Karpas-422 (cell line): ENCODE measurements at regions not wholly inside any gene's neighbourhood (a gene's known extent, or its start where the extent isn't known, plus 50 kb on each side); places are given as distances from the start of the nearest gene placed in this dataset.

Source experiments
- DNase-seq: peaks from one replicate; pipeline ENCODE4 v3.0.0-alpha.2; 2015
- H2AFZ ChIP-seq: fragments of 200-600 bp; sonication (generic); 2 replicates; pipeline ENCODE4 v1.6.1; 2014; ENCODE audit warnings: antibody characterized with exemption, low read length, mixed read lengths
- H3K27ac ChIP-seq: fragments of 200-600 bp; sonication (generic); 2 replicates; pipeline ENCODE4 v1.5.1; 2014; ENCODE audit warnings: mild to moderate bottlenecking, low read length, moderate library complexity
- H3K27me3 ChIP-seq: fragments of 200-600 bp; sonication (generic); 2 replicates; pipeline ENCODE4 v1.6.1; 2014; ENCODE audit warnings: low read length, mixed read lengths
- H3K36me3 ChIP-seq: fragments of 200-600 bp; sonication (generic); 2 replicates; pipeline ENCODE4 v1.6.1; 2014; ENCODE audit warnings: low read length, mixed read lengths; ENCODE audit not compliant: insufficient read depth
- H3K4me1 ChIP-seq: fragments of 200-600 bp; sonication (generic); 2 replicates; pipeline ENCODE4 v1.6.1; 2014; ENCODE audit warnings: mild to moderate bottlenecking, low read length, mixed read lengths
- H3K4me2 ChIP-seq: fragments of 200-600 bp; sonication (generic); 2 replicates; pipeline ENCODE4 v1.6.1; 2014; ENCODE audit warnings: low read length, low read depth, mild to moderate bottlenecking; ENCODE audit not compliant: poor library complexity, severe bottlenecking
- H3K4me3 ChIP-seq: fragments of 200-600 bp; sonication (generic); 2 replicates; pipeline ENCODE4 v1.5.1; 2014; ENCODE audit warnings: mild to moderate bottlenecking, antibody characterized with exemption, low read length, mixed read lengths
- H3K79me2 ChIP-seq: fragments of 200-600 bp; sonication (generic); 2 replicates; pipeline ENCODE4 v1.6.1; 2014; ENCODE audit warnings: mild to moderate bottlenecking, low read length, mixed read lengths
- H3K9ac ChIP-seq: fragments of 200-600 bp; sonication (generic); 2 replicates; pipeline ENCODE4 v1.6.0; 2014; ENCODE audit warnings: low read length
- H3K9me2 ChIP-seq: fragments of 200-600 bp; sonication (generic), shearing (Covaris generic); replicated peaks from 2 replicates; pipeline ENCODE4 v1.6.0; 2014; ENCODE audit warnings: mild to moderate bottlenecking, low read length, moderate library complexity; ENCODE audit not compliant: insufficient read depth
- H3K9me3 ChIP-seq: fragments of 300-700, 200-600 bp; sonication (generic); 2 replicates; pipeline ENCODE4 v1.6.1; 2014; ENCODE audit warnings: low read length, mixed read lengths
- H4K20me1 ChIP-seq: fragments of 200-600 bp; sonication (generic); 2 replicates; pipeline ENCODE4 v1.6.1; 2014; ENCODE audit warnings: mild to moderate bottlenecking, antibody characterized with exemption, low read length, low read depth; ENCODE audit not compliant: insufficient read depth

GRCh38 chrX:100120956-100121355 lies 289.1 kb downstream of the PCDH19 start:
- Histone ChIP-seq H3K9me2 (no peaks in the 10 kb centered on the region), H3K27me3 (no peaks in the 10 kb centered on the region), H3K79me2 (no peaks in the 10 kb centered on the region), H3K4me2 (no peak overlapping the region), H2AFZ (no peak overlapping the region), H3K36me3 (no peaks in the 10 kb centered on the region), H3K4me1 (no peaks in the 10 kb centered on the region), H3K4me3 (no peak overlapping the region), H3K9ac (no peak overlapping the region), H3K9me3 (no peaks in the 10 kb centered on the region), H3K27ac (no peak overlapping the region), H4K20me1 (no peaks in the 10 kb centered on the region)
- no peak for DNase-seq

- no peaks in the 10 kb centered on the region for H3K4me1 ChIP-seq
- no peak overlapping the region for H3K9ac ChIP-seq
- H3K4me2 ChIP-seq: no peak overlapping the region
- H2AFZ ChIP-seq: no peak overlapping the region
- no peaks in the 10 kb centered on the region for H3K9me2 ChIP-seq
- no peaks in the 10 kb centered on the region for H3K27me3 ChIP-seq
- no peaks in the 10 kb centered on the region for H4K20me1 ChIP-seq
- no peak overlapping the region for H3K27ac ChIP-seq
- H3K9me3 ChIP-seq: no peaks in the 10 kb centered on the region
- no peak overlapping the region for H3K4me3 ChIP-seq
- no peaks in the 10 kb centered on the region for H3K36me3 ChIP-seq
- H3K79me2 ChIP-seq: no peaks in the 10 kb centered on the region
- DNase-seq: no peak
Measured at GRCh38 chrX:100098660-100099375, 311.3 kb downstream of the PCDH19 start.

GRCh38 chrX:100090931-100091330 lies 319.1 kb downstream of the PCDH19 start:
- Histone ChIP-seq H3K27ac (no peak overlapping the region), H3K9me2 (0 out of 2 replicates have a peak, but pooled peaks cover 3% of the 10 kb centered on the region), H4K20me1 (no peaks in the 10 kb centered on the region), H3K79me2 (no peaks in the 10 kb centered on the region), H3K4me3 (no peak overlapping the region), H3K9me3 (no peaks in the 10 kb centered on the region), H2AFZ (no peak overlapping the region), H3K36me3 (no peaks in the 10 kb centered on the region), H3K4me2 (no peak overlapping the region), H3K27me3 (no peaks in the 10 kb centered on the region), H3K4me1 (peaks cover 8% of the 10 kb centered on the region; the same call in 1 of the 2 replicates), H3K9ac (no peak overlapping the region)
- DNase-seq: no peak

GRCh38 chrX:100089724-100090123 lies 320.3 kb downstream of the PCDH19 start:
- H3K36me3 ChIP-seq: no peaks in the 10 kb centered on the region
- no peak overlapping the region for H3K4me3 ChIP-seq
- H3K27ac ChIP-seq: no peak overlapping the region
- H3K4me2 ChIP-seq: no peak overlapping the region
- DNase-seq: no peak
- 0 out of 2 replicates have a peak, but pooled peaks cover 3% of the 10 kb centered on the region for H3K9me2 ChIP-seq
- no peak overlapping the region for H2AFZ ChIP-seq
- no peaks in the 10 kb centered on the region for H3K27me3 ChIP-seq
- H4K20me1 ChIP-seq: no peaks in the 10 kb centered on the region
- H3K9me3 ChIP-seq: no peaks in the 10 kb centered on the region
- H3K4me1 ChIP-seq: peaks cover 8% of the 10 kb centered on the region; the same call in 1 of the 2 replicates
- no peaks in the 10 kb centered on the region for H3K79me2 ChIP-seq
- H3K9ac ChIP-seq: no peak overlapping the region

DNA sequence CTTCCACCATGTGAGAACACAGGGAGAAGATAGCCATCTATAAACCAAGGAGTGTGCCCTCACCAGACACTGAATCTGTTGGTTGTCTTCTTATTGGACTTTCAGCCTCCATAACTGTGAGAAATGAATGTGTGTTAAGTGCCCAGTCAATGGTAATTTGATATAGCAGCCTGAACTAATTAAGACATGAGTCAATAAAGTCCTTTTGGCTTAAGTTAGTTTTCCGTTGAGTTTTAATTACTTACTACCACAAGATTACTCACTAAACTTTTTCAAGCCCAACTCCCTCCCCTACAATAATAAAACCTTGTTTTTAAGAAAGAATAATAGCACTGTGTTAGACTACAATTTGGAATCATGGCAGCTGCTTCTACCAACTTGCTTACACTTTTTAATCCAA lies 324.2 kb downstream of the PCDH19 start:
- no peak overlapping the region for H2AFZ ChIP-seq
- 0 out of 2 replicates have a peak, but pooled peaks cover 3% of the 10 kb centered on the region for H3K9me2 ChIP-seq
- H3K4me3 ChIP-seq: no peak overlapping the region
- H3K9ac ChIP-seq: no peak overlapping the region
- H3K4me1 ChIP-seq: peaks cover 14% of the 10 kb centered on the region
- no peak for DNase-seq
- H3K4me2 ChIP-seq: no peak overlapping the region
- no peaks in the 10 kb centered on the region for H3K36me3 ChIP-seq
- H4K20me1 ChIP-seq: no peaks in the 10 kb centered on the region
- H3K27me3 ChIP-seq: no peaks in the 10 kb centered on the region
- no peaks in the 10 kb centered on the region for H3K79me2 ChIP-seq
- no peak overlapping the region for H3K27ac ChIP-seq
- H3K9me3 ChIP-seq: no peaks in the 10 kb centered on the region

DNA sequence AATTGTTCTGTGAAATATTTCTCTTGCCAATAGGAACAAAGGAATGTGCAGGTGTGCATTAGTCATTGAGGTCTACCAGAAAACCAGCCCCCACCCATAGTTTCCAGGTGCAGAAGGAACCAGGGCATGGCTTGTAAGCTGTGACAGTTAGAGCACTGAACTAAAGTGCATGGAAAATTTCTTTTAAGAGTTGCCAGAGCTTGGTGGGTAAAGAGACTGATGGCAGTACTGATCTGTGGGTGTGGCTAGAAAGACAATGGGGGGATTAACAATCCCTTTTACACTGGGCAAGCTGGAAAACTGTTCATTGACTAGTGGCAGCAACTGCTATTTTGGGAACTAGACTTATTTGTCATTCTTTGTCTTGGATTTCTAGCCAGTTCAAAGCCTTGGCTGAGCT lies 326.9 kb downstream of the PCDH19 start:
- no peak overlapping the region for H3K9ac ChIP-seq
- no peaks in the 10 kb centered on the region for H4K20me1 ChIP-seq
- no peaks in the 10 kb centered on the region for H3K79me2 ChIP-seq
- no peak overlapping the region for H2AFZ ChIP-seq
- no peaks in the 10 kb centered on the region for H3K9me3 ChIP-seq
- H3K27ac ChIP-seq: no peak overlapping the region
- no peaks in the 10 kb centered on the region for H3K27me3 ChIP-seq
- H3K9me2 ChIP-seq: 0 out of 2 replicates have a peak, but pooled peaks cover 3% of the 10 kb centered on the region
- no peak overlapping the region for H3K4me3 ChIP-seq
- H3K36me3 ChIP-seq: no peaks in the 10 kb centered on the region
- no peak for DNase-seq
- H3K4me2 ChIP-seq: no peak overlapping the region
- H3K4me1 ChIP-seq: peaks cover 22% of the 10 kb centered on the region

- Histone ChIP-seq H3K9me3 (no peaks in the 10 kb centered on the region), H3K36me3 (no peaks in the 10 kb centered on the region), H3K4me1 (peaks cover 22% of the 10 kb centered on the region), H3K4me2 (peak overlapping the region; percentile 37), H3K27ac (no peak overlapping the region), H2AFZ (no peak overlapping the region), H3K9ac (no peak overlapping the region), H3K4me3 (no peak overlapping the region), H3K9me2 (0 out of 2 replicates have a peak, but pooled peaks cover 3% of the 10 kb centered on the region), H3K79me2 (no peaks in the 10 kb centered on the region), H4K20me1 (no peaks in the 10 kb centered on the region), H3K27me3 (no peaks in the 10 kb centered on the region)
- DNase-seq: no peak
Measured at GRCh38 chrX:100081503-100081902, 328.6 kb downstream of the PCDH19 start.

DNA sequence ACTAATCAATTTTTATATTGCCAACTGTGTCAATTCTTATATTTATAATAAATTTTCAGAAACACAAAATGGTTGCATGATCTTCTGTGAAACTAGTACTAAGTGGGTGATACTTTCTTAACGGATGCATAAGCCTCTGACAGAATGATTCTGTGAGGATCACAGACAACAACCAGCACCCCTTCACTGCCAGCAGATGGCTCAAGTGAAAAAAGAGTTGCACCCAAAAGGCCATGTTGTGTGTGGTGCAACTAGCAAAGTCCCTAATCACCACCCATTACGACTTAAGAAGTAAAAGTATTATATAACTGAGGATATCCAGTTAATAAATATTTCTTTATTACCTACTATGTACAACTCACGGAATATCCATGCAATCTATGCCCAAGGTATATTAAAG lies 334.0 kb downstream of the PCDH19 start:
- Histone ChIP-seq H4K20me1 (no peaks in the 10 kb centered on the region), H3K9me2 (no peaks in the 10 kb centered on the region), H3K4me3 (no peak overlapping the region), H2AFZ (no peak overlapping the region), H3K4me1 (peaks cover 10% of the 10 kb centered on the region), H3K9me3 (no peaks in the 10 kb centered on the region), H3K4me2 (no peak overlapping the region), H3K27me3 (no peaks in the 10 kb centered on the region), H3K27ac (no peak overlapping the region), H3K79me2 (no peaks in the 10 kb centered on the region), H3K9ac (no peak overlapping the region), H3K36me3 (no peaks in the 10 kb centered on the region)
- DNase-seq: peak; percentile 50
